ENCODE measurements at regions not wholly inside any gene's neighbourhood (a gene's known extent, or its start where the extent isn't known, plus 50 kb on each side); places are given as distances from the start of the nearest gene placed in this dataset.

DNA sequence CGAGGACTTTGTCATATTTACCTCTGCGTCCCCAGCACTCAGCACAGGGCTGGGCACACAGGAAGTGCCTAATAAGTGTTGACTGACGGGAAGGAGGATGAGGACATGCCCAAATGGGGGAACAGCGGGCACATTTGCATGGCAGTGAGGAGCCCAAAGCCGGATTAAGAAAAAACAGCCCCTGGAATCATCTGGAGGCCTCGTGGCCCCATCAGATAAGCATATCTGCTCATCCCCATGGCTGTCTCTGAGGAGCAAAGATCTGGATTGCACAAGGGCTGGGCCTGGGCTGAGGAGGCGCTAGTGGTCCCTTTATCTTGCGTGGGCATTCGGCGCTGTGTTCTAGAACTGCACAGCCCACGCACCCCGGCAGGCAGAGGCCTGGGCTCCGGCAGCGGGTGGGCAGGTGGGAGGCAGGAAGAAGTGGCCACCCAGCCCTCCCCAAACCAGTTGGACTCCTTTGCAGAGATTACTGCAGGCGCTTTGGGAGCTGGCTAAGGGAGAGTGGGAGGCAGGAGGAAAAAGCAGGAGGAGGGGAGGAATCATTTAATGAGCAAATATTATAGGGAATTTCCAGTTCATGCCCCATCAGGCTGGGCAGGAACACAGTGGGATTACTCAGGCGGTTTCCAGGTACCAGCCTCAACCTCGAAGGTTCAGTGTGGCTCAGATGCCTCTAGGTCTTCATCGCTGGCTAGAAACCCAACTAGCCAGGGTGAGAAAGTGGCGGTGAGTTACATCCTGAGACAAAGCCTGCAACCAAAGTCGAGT lies 108.1 kb downstream of the CEBPB start:
- no peak for DNase-seq (ENCODE audit: low read depth)

DNA sequence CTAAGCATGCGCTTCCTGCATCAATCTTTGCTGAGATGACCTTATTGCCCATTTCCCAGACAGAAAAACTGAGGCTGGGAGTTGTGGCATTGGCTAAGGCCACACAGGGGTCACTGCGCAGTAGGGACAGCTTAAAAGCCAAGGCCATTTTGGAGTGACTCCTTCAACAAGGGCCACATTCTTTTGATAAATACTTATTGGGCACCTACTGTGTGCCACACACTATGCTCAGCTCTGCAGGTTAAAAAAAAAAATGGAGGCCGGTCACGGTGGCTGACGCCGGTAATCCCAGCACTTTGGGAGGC lies 108.6 kb downstream of the CEBPB start:
- DNase-seq (ENCODE audit: low read depth), result no peak

DNA sequence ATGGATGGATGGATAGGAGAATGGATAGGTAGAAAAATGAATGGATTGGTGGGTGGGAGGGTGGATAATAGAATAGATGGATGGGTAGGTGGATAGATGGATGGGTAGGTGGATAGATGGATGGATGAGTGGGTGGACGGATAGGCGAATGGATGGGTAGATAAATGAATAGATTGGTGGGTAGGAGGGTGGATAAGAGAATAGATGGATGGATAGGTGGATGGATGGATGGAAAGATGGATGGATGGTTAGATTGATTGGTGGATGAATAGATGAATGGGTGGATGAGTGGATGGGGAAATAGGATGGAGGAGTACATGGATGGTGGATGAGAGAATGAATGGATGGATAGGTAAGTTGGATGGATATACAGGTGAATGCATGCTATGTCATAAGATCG lies 110.5 kb downstream of the CEBPB start:
- no peak for DNase-seq (ENCODE audit: low read depth)

DNA sequence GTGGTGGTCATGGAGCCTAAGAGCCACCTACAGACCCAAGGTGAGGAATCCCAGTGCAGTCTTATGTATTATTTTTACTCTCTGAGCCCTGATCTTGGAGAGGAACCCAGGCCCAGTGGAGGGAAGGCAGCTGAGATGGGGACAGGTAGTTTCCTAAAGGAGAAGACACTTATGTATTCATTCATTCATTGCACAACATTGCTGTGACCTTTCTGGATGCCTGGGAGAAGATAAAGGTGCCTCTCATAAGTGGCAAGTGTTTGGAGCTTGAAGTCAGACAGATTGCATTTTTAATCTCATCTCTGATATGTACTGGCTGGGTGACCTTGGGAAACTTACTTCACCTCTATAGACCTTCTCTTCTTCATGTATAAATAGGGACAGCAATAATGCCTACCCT lies 111.1 kb downstream of the CEBPB start:
- no peak for DNase-seq (ENCODE audit: low read depth)

DNA sequence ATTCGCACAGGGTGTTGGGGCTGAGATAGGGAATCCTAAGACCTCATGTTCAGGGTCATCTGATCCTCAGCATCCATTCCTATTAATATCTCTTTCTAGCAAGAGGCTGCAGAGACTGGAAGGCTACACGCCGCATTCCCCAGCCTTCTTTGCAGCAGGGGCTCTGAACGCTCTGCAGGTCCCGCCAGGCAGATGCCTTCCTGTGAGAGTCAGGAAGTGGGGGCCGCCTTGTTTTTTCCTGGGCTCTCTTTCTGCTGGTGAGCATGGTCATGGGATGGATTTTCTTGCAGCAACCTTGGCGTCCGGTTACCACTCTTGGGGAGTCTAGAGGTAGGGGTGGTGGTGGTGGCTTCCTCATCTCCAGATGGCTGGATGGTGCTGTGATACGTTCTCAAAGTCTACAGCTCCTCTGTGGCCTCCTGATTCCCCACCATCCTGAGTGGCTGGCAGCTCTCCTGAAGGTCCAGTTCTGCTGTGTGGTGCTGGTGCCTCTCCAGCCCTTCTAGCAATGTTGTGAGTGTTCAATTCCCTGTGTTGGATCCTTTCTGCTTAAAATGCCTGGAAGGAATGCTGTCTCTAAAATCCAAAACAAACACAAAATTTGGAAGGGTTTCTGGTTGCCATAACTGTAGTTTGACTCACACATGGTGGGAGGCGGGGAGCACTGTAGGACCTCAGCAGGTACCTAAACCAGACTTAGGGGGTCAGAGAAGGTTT lies 111.9 kb downstream of the CEBPB start:
- no peak for DNase-seq (ENCODE audit: low read depth)

DNA sequence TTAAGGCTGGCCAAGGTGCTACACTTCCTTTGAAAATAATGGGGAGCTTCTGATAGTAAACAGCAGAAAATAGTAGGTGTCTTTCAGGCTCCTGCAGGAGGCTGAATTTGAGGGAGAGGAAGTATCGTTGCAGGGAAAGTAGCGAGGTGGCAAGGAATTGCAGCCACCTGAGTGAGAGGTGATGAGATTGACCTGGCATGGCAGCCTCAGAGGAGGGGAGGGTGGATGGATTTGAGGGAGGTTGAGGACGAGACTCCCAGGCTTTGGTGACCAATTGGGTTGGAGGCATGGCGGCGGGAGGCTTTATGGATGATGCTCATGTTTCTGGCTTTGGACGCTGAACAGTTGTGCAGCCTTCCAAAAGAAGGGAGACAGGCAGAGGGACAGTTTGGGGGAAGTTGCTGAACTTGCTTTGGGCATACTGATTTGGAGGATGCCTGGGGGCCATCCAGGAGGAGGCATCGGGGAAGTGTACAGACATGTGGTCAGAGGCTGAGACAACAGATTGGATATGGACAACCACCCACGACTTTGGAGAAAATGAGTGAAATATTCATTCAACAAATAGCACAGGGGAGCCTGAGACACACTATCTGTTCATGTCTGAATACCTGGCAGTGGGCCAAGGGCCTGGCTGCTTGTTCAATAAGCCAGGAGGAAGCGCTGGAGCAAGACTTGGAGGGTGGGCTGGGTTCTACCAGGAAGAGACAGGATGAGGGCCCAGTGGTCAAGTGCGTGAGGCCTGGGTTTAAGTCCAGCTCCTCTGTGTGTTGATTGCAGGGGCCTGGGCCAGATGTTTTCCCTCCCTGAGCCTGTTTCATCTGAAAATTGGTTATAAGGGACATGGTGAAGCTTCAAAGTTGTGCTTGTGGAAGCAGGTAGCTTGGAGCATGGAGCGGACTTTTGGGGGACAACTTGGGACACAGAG lies 113.2 kb downstream of the CEBPB start:
- DNase-seq (ENCODE audit: low read depth), result no peak

DNA sequence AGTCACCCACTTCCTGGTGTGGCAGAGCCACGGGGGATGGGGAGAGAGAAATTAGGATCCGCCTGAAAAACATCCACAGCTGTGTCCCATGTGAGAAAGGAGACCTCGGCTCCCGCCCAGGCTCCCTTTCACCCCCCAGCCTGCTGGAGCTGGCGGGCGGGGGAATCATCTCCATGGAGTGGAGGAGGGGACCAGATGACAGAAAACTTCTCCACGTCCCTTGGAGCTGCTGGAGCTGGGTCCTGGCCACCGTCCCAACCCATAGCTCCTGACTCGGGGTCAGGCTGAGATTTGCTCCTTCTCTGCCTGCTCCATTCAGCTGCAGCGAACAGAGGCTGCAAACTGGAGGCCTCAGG lies 113.8 kb downstream of the CEBPB start:
- no peak for DNase-seq (ENCODE audit: low read depth)

DNA sequence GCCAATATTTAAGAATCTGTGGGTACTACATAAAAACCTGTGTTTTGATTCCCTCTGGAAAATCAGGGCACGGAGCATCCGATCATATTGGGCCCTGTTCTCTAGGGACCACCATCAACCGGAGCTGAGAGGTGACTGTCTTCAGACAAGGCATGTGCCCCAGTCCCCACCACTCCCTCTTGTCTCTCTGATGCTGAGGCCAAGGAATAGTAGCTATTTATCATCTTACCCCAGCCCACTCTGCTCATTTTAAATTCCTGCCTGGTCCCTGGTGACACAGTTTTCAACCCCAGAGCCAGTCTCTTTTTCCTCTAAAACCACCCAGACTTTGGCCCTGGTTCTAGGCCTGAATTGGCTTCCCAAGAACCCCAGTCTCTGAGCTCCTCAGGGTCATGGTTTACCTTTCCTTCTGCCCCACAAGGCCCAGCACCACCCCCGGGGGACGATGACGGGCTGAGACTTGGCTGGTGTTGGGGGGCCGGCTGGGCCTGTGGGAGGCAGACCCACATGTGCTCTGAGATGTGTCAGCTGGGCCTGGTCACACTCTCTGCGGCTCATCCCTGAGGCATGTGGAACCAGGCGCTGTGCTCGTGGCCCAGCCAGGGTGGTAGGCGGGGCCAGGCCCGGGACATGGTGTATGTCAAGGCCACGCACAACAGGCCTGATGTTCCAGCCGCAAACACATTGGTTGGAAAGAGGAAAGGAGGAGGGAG lies 114.4 kb downstream of the CEBPB start:
- peak; percentile 92 for DNase-seq (ENCODE audit: low read depth)

DNA sequence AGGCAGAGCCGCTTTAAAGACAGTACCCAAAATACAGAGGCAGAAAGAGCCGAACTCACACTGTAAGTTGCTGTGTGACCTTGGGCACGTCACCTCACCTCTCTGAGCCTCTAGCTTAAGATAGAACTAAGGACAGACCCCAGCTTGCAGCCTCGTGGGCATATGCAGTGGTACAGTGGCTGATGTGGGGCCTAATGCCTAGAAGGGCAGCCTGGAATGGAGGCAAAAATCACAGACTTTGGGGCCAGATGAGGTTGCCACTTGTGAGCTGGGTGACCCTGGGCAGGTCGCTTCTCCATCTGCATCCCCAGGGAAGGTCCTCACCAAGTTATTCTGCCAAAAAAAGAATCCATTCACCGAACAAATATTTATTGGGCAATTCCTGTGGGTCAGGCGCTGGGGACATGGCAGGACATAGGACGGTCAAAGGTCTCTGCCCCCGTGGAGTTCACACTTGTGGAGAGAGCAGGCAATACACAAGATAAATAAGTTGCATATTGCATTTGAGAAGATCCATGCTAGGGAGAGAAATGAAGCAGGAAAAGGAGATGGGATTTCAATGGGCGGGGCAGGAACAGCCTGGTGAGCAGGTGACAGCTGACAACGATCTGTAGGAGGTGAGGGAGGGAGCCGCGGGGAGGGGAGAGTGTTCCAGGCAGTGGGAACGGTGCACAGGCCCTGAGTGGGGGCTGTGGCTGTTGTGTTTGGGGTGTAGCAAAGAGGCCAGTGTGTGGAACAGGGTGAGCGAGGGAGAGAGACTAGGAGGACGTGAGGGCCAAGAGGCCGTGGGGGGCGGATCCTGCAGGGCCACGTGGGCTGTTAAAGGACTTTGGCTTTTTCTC lies 115.2 kb downstream of the CEBPB start:
- peak; percentile 74 for DNase-seq (ENCODE audit: low read depth)

DNA sequence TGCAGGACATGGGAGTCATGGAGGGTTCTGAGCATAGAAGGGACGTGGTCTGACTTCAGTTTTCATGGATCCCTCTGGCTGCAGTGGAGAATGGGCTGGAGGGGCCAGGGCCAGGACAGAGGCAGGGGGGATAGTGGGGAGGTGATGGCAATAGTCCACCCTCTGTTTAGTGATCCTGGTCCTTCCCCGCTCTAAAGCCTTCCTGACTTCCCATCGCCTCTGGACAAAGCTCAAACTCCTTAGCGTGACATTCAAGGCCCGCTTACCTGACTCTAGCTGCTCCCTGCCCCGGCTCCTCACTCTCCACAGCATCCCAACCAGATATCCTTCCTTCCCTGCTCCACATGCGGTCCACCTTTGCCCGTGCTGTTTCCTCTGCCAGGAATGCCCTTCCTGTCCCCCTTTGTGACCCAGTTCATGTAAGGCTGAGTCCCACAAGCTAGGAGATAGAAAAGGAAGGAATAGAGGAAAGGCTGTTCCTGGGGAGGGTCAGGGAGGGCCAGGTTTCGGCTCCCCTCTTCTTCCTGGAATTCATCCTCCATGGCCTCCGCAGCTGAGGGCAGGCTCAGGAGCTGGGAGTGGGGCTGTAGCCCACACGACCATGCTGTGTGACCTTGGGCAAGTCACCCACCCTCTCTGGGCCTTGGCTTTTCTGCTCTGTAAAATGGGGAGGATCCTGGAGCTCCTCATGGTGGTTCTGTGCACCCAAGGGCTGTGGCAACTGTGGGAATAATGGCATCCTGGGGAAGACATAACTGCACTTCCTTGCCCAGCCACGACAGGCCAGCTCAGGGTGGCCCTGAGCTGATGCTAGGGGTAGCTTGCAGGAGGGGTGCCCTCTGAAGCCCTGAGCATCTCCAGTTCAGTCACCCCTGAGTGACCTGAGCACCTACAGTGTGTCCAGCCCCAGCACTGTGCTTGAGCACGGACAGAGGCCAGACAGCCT lies 116.1 kb downstream of the CEBPB start:
- DNase-seq (ENCODE audit: low read depth), result no peak

DNA sequence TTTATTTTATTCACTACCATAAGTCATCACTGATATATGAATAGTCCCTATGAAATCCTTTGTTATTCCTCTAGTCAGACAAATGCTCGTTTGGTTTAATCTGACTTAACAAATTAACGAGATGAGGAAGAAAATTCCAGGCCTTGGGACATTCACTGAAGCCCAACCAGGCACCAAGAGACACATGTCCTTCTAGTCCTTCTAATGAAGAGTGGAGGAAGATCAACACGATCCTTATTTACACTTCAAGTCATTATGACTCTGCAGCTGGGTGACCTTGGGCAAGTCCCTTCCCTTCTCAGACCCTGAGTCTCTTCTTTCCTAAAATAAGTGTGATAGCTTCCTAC lies 117.5 kb downstream of the CEBPB start:
- DNase-seq (ENCODE audit: low read depth), result no peak

DNA sequence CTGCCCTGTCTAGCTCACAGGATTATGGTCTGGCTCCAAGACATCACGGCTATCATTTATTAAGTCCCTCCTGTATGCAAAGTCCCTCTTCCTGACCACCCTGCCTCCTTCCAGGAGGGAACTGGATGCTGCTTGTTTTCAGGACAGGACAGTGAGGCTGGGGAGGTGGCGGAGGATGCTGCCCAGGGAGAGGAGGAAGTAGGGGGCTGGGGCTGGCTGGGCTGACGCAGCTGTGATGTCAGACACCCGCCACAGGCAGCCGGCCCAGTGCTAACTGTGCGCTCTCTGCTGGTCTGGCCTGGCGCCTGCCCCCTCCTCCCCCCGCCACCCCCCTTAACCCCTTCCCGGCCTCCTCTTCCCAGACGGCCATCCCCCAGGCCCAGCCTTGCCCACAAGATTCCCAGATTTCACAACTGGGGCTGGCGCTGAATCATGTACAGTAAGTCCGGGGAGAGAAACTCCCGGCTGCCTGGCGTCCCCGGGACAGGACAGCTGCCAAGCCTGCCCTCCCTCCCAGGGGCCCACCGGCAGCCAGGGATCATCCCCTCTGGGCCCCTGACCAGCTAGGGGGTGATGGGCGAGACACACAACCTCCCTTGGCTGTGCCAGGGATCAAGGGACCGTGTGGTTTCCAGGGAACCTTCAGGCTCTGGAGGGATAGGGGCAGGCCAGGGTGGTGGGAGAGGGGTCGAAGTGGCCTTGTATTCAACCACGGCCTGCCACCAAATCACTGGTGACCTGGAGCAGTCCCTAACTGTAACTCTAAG lies 118.1 kb downstream of the CEBPB start:
- peak; percentile 99 for DNase-seq (ENCODE audit: low read depth)

DNA sequence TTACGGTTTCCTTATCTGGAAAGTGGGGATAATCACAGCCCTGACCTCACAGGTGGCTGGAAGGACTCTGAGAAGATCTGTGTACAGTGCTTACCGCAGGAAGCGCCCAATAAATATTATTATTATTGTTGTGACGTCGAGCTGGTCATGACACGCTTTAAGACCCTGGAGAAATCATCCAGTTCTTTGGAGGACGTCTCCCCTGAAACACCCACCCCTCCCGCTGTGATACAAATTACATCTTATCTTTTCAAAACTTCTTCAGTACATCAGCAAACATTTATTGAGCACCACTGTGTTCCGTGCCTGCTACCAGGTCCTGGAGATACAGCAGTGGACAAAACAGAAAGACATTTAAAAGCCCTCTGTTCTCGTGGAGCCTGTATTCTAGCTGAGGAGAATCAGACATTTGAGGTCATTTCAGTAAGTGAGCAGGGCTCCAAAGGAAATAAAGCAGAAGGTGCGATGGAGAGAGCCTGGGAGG lies 118.7 kb downstream of the CEBPB start:
- DNase-seq (ENCODE audit: low read depth), result peak; percentile 39

DNA sequence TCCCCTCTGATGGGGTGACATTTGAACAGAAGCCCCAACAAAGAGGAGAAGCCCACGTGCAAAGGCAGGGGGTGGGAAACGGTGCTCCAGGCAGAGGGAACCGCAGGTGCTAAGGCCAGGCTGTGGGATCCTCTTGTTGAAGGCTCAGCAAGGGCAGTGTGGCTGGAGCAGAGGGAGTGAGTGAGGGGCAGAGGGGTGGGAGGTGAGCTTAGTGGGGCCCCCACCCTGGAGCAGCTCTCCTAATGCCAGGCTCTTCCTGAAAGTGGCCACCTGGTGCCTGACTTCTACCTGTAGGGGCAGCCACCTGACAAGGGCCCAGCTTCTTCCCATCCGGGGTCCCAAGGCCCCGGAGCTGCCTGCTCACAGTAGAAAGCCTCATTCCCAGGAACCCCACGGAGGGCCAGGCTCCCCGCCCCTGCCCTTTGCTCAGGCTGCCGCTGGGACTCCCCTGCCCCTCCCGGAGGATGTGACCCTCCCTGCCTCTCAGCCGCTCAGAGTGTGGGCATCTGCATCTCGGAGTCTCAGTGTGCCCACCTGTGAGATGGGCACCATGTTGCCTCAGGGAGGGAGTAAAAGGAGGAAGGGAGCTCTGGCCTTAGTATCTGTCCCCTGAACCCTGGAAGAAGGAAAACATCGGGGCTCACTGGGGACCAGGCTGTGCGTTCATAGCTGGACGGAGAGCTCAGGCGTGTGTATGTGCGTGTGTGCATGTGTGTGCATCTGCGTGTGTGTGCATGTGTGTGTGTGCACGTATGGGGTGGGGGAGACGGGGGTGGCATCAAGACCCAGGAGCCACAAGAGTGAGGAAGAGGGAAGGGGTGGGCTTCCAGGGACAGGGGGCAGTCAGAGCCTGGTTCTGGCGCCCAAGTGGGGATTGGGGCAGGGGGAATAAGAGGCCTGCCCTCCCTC lies 119.4 kb downstream of the CEBPB start:
- DNase-seq (ENCODE audit: low read depth), result no peak

DNA sequence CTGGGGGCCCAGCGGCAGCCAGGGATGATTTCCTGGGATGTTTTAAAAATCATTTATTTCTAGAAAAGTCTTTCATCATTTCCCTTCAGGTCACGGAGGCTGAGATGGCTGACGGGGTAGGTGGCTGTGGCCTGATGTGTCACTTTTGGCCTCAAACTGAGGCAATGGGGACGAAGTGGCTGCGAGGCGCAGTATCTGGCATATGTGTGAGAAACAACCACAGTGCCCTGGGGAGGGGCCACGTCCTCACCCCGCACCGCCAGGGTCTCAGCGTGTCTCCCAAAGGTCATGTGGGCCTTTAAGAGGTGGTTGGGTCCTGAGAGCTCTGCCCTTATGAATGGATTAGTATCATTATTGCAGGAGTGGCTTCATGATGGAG lies 120.0 kb downstream of the CEBPB start:
- no peak for DNase-seq (ENCODE audit: low read depth)

DNA sequence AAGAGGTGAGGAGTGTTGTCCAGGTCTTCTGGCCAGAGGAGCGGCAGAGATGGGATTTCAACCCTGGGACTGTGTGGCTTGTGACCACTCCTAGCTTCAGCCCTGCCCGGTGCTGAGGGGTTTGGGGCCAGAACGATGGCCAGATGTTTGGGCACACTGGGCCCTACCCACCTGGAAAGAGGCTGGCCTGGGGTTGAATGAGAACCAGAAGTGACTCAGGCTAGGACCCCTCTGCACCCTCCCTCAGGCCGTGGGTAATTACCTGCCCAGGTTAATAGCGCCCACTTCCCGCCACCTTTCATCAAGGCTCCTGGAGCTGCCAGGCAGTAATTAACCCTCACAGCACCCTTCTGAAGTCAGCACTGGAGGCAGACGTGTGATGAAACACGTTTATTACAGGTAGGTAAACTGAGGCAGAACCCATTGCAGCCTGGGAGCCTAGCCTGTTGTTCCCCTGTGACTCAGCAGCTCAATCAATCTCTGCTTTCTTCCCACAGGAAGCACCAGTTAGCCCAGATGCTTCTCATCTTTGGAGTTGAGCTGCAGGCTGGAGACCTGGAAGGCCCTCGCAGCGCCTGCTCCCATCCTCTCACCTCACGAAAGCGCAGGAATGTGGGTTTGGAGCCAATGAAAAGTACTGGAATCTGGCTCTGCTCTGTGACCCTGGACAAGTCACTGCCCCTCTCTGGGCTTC lies 120.8 kb downstream of the CEBPB start:
- DNase-seq (ENCODE audit: low read depth), result no peak

DNA sequence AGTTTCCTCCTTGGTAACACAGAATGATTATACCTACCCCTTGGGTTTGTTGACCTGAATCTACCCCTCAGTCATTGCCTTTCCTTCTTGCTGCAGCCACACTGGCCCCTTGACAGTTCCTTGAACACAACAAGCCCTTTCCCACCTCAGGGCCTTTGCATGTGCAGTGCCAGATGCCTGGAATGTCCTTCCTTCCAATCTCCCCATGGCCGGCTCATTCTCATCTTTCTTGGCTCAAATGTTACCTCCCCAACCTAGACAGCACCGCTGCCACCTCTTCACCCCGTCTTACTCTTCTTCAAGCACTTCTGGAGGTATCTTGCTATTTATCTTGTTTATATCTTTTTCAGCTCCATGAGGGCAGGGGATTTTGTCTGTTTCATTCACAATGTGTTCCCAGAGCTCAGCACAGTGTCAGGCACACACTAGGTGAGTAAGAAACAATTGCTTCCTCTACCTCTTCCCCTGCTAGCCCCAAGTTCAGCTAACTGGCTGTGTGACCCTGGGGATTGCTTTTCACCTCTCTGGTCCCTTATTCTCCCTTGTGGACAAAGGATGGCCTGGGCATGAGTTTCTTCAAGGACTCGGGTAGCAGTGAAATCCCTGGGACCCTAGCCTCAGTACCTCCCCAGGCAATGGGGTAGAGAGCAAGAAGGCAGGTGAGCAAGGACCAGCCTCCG lies 121.5 kb downstream of the CEBPB start:
- DNase-seq (ENCODE audit: low read depth), result no peak
